ENCODE measurements at regions not wholly inside any gene's neighbourhood (a gene's known extent, or its start where the extent isn't known, plus 50 kb on each side); places are given as distances from the start of the nearest gene placed in this dataset.

DNA sequence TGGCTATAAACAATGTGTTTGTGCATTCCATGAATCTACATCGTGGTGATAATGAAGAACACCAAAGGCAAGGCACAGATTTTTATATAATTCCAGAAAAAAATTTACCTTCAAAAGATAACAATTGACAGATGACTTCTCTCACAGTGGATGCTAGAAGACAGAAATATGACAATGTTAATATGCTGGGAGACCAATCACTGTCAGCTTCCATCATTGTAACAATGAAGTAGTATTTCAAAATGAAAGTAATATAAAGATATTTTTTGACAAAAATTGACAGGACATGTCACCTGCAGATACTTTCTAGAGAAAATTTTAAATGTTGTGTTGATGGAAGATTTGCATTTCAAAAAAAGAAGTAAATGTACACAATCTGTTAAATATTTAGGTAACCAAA, 1925.9 kb upstream of the LRRTM1 start:
- Histone ChIP-seq H2AFZ (ENCODE audit: control insufficient read depth, low read depth, low read length) (no peak overlapping the region), H3K9ac (ENCODE audit: control insufficient read depth, insufficient read depth, low read length) (no peak overlapping the region), H3K4me2 (ENCODE audit: control insufficient read depth, insufficient read depth) (no peak overlapping the region), H3K4me3 (no peak overlapping the region), H3K27ac (ENCODE audit: control insufficient read depth, insufficient read depth) (no peak overlapping the region), H3K27me3 (replicated peaks in 1 of 2; ENCODE audit: control insufficient read depth in 2 of 2, insufficient read depth in 2 of 2, low read length in 1 of 2) (no peaks in the 10 kb centered on the region), H3K4me1 (ENCODE audit: control insufficient read depth, insufficient read depth, low read length) (no peaks in the 10 kb centered on the region), H3K79me2 (ENCODE audit: control insufficient read depth, insufficient read depth, low read length) (no peaks in the 10 kb centered on the region), H4K20me1 (ENCODE audit: control insufficient read depth, insufficient read depth) (no peaks in the 10 kb centered on the region), H3K36me3 (ENCODE audit: control insufficient read depth in 2 of 2, insufficient read depth in 2 of 2, low read length in 1 of 2) (no peaks in the 10 kb centered on the region), H3K9me3 (replicated peaks; ENCODE audit: control insufficient read depth, insufficient read depth, low read length) (no peaks in the 10 kb centered on the region)
- ChIA-PET CTCF (interaction anchor here (0.7 kb wide), 1 partner anchor 478 kb away, joined by 3 read pairs; no protein-coding TSS in a partner anchor), POLR2A (no interaction called here), RAD21 (ENCODE audit: unreplicated experiment) (no interaction called here), SMC1A (ENCODE audit: uncharacterized antibody, unreplicated experiment) (no interaction called here)
- DNase-seq (ENCODE audit: low read depth, low spot score) = no peak
- no TSS peak for BruUV-seq (replicated peaks)
- TF ChIP-seq, protein P1, sequence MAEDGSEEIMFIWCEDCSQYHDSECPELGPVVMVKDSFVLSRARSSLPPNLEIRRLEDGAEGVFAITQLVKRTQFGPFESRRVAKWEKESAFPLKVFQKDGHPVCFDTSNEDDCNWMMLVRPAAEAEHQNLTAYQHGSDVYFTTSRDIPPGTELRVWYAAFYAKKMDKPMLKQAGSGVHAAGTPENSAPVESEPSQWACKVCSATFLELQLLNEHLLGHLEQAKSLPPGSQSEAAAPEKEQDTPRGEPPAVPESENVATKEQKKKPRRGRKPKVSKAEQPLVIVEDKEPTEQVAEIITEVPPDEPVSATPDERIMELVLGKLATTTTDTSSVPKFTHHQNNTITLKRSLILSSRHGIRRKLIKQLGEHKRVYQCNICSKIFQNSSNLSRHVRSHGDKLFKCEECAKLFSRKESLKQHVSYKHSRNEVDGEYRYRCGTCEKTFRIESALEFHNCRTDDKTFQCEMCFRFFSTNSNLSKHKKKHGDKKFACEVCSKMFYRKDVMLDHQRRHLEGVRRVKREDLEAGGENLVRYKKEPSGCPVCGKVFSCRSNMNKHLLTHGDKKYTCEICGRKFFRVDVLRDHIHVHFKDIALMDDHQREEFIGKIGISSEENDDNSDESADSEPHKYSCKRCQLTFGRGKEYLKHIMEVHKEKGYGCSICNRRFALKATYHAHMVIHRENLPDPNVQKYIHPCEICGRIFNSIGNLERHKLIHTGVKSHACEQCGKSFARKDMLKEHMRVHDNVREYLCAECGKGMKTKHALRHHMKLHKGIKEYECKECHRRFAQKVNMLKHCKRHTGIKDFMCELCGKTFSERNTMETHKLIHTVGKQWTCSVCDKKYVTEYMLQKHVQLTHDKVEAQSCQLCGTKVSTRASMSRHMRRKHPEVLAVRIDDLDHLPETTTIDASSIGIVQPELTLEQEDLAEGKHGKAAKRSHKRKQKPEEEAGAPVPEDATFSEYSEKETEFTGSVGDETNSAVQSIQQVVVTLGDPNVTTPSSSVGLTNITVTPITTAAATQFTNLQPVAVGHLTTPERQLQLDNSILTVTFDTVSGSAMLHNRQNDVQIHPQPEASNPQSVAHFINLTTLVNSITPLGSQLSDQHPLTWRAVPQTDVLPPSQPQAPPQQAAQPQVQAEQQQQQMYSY (CRISPR knock-in tag; IDR thresholded peaks at IDR 0.05) = no peak
- TF ChIP-seq JUND (IDR thresholded peaks at IDR 0.05; ENCODE audit: low read depth, low read length) = no peak
- TF ChIP-seq TCF7 (IDR thresholded peaks at IDR 0.05; ENCODE audit: borderline replicate concordance) = no peak
- TF ChIP-seq RFX5 (IDR thresholded peaks at IDR 0.05; ENCODE audit: low read depth, low read length) = no peak
- TF ChIP-seq MYC (IDR thresholded peaks at IDR 0.05; ENCODE audit: insufficient read depth, insufficient read length, insufficient replicate concordance, low read length, severe bottlenecking) = no peak
- no peak for TF ChIP-seq POLR2A (IDR thresholded peaks at IDR 0.05; ENCODE audit: low read depth, low read length)
- TF ChIP-seq, protein P2, sequence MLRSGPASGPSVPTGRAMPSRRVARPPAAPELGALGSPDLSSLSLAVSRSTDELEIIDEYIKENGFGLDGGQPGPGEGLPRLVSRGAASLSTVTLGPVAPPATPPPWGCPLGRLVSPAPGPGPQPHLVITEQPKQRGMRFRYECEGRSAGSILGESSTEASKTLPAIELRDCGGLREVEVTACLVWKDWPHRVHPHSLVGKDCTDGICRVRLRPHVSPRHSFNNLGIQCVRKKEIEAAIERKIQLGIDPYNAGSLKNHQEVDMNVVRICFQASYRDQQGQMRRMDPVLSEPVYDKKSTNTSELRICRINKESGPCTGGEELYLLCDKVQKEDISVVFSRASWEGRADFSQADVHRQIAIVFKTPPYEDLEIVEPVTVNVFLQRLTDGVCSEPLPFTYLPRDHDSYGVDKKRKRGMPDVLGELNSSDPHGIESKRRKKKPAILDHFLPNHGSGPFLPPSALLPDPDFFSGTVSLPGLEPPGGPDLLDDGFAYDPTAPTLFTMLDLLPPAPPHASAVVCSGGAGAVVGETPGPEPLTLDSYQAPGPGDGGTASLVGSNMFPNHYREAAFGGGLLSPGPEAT (IDR thresholded peaks at IDR 0.05; ENCODE audit: low read depth) = no peak
- TF ChIP-seq, protein P3, sequence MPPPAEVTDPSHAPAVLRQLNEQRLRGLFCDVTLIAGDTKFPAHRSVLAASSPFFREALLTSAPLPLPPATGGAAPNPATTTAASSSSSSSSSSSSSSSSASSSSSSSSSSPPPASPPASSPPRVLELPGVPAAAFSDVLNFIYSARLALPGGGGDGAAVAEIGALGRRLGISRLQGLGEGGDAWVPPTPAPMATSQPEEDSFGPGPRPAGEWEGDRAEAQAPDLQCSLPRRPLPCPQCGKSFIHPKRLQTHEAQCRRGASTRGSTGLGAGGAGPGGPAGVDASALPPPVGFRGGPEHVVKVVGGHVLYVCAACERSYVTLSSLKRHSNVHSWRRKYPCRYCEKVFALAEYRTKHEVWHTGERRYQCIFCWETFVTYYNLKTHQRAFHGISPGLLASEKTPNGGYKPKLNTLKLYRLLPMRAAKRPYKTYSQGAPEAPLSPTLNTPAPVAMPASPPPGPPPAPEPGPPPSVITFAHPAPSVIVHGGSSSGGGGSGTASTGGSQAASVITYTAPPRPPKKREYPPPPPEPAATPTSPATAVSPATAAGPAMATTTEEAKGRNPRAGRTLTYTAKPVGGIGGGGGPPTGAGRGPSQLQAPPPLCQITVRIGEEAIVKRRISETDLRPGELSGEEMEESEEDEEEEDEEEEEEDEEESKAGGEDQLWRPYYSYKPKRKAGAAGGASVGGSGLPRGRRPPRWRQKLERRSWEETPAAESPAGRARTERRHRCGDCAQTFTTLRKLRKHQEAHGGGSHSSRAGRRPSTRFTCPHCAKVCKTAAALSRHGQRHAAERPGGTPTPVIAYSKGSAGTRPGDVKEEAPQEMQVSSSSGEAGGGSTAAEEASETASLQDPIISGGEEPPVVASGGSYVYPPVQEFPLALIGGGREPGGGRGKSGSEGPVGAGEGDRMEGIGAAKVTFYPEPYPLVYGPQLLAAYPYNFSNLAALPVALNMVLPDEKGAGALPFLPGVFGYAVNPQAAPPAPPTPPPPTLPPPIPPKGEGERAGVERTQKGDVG (CRISPR knock-in tag; IDR thresholded peaks at IDR 0.05) = no peak
- TF ChIP-seq MEF2B (IDR thresholded peaks at IDR 0.05; ENCODE audit: partially characterized antibody, poor library complexity, severe bottlenecking) = no peak
- TF ChIP-seq PAX8 (IDR thresholded peaks at IDR 0.05) = no peak
- in situ Hi-C loops (cut with MboI) (no loop called here), intact Hi-C loops (cut with micrococcal nuclease; ENCODE audit: unreplicated experiment) (no loop called here)
- WGBS (ENCODE audit: insufficient coverage, insufficient replicate concordance, low lambda C conversion rate, missing lambda C conversion rate) = 0% methylated on average over 1 of the region's 1 CpG
- no peak for ATAC-seq
- no peak for FAIRE-seq
